ENCODE measurements at regions not wholly inside any gene's neighbourhood (a gene's known extent, or its start where the extent isn't known, plus 50 kb on each side); places are given as distances from the start of the nearest gene placed in this dataset.

DNA sequence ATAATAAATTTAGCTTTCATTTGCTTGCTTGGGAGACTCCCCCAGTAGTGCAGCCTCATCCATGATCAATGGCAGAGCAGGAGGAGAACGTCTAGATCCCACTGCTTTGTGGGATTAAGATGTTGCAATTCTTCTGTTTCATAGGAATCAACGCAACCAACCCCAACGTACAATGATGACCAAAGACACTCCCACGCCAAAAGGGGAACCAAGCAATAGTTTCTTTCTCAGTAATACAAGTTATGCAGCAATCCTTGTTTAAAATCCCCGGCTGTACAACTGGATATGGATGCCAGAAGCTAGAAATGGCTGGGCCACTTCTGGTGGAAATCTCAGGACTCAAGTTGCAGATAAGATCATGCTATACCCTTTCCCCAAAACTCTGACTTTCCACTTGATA is 411.2 kb downstream of the VPS13C start (continued):
- no peak for TF ChIP-seq XRCC4 (IDR thresholded peaks at IDR 0.05; ENCODE audit: extremely low read depth, insufficient read depth, insufficient read length)
- TF ChIP-seq, protein P1, sequence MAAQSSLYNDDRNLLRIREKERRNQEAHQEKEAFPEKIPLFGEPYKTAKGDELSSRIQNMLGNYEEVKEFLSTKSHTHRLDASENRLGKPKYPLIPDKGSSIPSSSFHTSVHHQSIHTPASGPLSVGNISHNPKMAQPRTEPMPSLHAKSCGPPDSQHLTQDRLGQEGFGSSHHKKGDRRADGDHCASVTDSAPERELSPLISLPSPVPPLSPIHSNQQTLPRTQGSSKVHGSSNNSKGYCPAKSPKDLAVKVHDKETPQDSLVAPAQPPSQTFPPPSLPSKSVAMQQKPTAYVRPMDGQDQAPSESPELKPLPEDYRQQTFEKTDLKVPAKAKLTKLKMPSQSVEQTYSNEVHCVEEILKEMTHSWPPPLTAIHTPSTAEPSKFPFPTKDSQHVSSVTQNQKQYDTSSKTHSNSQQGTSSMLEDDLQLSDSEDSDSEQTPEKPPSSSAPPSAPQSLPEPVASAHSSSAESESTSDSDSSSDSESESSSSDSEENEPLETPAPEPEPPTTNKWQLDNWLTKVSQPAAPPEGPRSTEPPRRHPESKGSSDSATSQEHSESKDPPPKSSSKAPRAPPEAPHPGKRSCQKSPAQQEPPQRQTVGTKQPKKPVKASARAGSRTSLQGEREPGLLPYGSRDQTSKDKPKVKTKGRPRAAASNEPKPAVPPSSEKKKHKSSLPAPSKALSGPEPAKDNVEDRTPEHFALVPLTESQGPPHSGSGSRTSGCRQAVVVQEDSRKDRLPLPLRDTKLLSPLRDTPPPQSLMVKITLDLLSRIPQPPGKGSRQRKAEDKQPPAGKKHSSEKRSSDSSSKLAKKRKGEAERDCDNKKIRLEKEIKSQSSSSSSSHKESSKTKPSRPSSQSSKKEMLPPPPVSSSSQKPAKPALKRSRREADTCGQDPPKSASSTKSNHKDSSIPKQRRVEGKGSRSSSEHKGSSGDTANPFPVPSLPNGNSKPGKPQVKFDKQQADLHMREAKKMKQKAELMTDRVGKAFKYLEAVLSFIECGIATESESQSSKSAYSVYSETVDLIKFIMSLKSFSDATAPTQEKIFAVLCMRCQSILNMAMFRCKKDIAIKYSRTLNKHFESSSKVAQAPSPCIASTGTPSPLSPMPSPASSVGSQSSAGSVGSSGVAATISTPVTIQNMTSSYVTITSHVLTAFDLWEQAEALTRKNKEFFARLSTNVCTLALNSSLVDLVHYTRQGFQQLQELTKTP (IDR thresholded peaks at IDR 0.05; ENCODE audit: low read depth in 1 of 2, partially characterized antibody in 2 of 2): no peak
- no peak for TF ChIP-seq ZNF583 (CRISPR knock-in tag; IDR thresholded peaks at IDR 0.05)
- TF ChIP-seq, protein P2, sequence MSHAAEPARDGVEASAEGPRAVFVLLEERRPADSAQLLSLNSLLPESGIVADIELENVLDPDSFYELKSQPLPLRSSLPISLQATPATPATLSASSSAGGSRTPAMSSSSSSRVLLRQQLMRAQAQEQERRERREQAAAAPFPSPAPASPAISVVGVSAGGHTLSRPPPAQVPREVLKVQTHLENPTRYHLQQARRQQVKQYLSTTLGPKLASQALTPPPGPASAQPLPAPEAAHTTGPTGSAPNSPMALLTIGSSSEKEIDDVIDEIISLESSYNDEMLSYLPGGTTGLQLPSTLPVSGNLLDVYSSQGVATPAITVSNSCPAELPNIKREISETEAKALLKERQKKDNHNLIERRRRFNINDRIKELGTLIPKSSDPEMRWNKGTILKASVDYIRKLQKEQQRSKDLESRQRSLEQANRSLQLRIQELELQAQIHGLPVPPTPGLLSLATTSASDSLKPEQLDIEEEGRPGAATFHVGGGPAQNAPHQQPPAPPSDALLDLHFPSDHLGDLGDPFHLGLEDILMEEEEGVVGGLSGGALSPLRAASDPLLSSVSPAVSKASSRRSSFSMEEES (CRISPR knock-in tag; IDR thresholded peaks at IDR 0.05): no peak
- no peak for TF ChIP-seq STAT5B (CRISPR knock-in tag; IDR thresholded peaks at IDR 0.05)
- no peak for TF ChIP-seq ZNF146 (CRISPR knock-in tag; IDR thresholded peaks at IDR 0.05; ENCODE audit: unreplicated experiment)
- no peak for TF ChIP-seq ZNF695 (CRISPR knock-in tag; IDR thresholded peaks at IDR 0.05)
- TF ChIP-seq NFIX (CRISPR knock-in tag; IDR thresholded peaks at IDR 0.05; ENCODE audit: low read depth): no peak
- no peak for TF ChIP-seq ETS2 (tag; IDR thresholded peaks at IDR 0.05; ENCODE audit: borderline replicate concordance, poor library complexity, severe bottlenecking)
- no peak for TF ChIP-seq CHD1 (IDR thresholded peaks at IDR 0.05; ENCODE audit: low read length)
- no peak for TF ChIP-seq RUNX1 (IDR thresholded peaks at IDR 0.05; ENCODE audit: low read depth)
- TF ChIP-seq, protein P3, sequence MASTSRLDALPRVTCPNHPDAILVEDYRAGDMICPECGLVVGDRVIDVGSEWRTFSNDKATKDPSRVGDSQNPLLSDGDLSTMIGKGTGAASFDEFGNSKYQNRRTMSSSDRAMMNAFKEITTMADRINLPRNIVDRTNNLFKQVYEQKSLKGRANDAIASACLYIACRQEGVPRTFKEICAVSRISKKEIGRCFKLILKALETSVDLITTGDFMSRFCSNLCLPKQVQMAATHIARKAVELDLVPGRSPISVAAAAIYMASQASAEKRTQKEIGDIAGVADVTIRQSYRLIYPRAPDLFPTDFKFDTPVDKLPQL (IDR thresholded peaks at IDR 0.05; ENCODE audit: extremely low read depth, insufficient read length): no peak

Data from K562 (cell line).